Stimulated activated CD8-positive, alpha-beta memory T cell treated with anti-CD3 and anti-CD28 coated beads, Interleukin-12 subunit alpha, Interleukin-12 subunit beta, amount 100 ng/mL, for 1 hour (primary cell): ENCODE measurements at regions not wholly inside any gene's neighbourhood (a gene's known extent, or its start where the extent isn't known, plus 50 kb on each side); places are given as distances from the start of the nearest gene placed in this dataset.

ENCODE experiments used
- DNase-seq: peaks from one replicate; pipeline ENCODE4 v3.0.0-alpha.2; 2020; ENCODE audit warnings: low read depth

DNA sequence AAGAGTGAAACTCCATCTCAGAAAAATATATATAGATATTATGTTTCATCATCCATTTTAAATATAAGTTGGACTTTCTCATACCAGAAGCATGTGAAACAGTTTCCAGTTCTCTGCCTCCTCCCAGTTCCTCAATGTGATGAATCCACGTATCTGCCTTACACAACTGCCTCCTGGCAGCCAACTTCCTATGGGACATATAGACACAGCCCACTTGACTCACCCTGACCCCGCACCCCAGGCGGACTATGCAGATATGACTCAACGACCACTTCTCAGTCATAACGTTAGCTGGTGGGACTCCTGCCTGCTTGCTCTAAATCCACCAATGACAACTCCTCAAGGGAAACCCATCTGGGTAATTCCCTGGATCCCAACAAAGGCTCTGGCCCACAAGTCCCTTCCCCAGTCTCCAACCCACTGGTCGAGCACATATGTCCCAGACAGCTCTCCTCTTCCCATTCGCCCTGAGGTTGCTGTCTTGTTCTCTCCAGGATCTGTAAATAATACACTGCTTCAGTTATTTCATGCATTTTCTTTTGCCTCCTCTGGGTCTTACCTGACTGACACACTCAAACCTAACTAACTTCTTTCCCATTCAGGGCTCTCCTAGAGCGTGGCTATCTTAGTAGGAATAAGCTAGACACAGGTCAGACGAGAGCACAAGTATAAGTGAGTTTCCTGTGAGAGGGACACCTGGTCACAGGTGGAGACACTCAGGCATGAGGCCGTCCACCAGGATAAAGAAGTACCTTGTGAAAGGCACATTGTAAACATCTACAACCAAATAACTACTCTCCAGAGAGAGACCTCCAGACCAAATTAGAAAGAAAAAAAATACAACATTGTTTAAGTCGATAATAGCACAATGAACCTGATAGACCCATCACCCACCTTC lies 548.5 kb downstream of the CD83 start:
- DNase-seq: no peak

DNA sequence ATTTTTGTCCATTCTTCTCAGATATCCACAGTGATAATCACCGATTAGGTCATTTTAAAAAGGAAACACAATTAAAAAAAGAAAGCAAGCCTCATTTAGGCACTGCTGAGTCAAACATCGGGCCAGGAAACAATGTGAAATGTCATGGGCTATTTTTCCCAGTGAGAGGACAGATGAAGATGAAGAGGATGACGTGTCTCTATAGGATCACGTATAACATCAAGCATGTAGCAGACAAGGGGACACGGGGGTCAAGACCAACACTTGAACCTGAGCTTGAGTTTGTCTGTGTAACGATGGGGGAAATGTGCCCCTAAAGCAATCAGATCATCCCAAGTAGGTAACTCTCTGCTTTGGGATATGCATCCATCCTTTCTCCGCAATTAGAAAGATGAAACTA lies 553.2 kb downstream of the CD83 start:
- no peak for DNase-seq

DNA sequence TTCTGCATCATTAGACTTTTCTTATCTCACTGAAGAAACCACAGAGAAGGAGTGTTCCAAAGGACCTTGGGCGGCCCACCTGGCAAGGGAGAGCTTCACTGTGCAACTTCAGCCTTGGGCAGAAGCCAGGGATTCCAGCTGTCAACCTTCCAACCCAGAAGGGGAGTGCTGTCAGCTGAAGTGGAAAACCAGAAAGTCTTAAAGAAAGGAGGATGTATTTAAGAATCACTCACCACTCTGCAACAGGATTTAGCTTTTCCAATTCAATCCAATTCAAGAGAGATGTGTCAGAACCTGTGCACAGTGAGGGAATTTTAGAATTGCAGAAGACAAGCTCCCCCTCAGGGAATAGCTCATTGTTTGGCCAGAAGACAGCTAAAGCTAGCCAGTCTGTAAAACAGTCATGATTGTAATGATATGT lies 553.7 kb downstream of the CD83 start:
- no peak for DNase-seq

DNA sequence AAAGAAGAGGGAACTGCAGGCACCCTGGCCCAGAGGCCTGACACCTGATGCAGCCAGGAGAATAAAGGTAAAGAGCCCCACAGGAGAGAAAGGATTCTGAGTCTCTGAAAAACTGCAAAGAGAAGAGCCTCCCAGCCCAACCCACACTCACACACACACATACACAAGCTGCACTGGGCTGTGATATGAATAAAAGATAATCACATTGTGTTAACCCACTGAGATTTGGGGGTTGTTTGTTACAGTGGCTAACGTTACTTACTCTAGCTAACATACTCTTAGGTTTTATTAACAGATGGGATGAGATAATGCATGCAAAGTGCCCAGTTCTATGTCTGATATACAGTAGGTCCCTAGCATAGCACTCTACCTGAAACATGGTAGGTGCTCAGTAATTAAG lies 554.4 kb downstream of the CD83 start:
- DNase-seq: no peak

DNA sequence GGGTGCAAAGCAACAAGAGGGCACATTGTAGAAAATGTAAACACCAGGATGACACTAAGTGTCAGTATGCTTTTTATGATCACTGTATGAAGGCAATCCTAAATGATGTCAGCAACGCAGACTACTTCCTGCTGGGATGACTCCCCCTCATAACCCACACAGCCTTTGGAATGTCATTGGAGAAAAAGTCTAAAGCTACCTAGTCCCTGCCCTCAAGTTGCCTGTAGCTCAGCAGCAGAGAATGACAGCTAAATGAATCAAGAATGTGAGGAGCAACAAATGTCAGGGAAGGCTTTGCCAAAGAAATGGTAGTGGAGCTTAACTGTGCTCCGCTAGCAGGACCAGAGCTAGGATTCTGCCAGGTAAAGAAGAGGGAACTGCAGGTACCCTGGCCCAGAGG lies 555.6 kb downstream of the CD83 start:
- DNase-seq: no peak

DNA sequence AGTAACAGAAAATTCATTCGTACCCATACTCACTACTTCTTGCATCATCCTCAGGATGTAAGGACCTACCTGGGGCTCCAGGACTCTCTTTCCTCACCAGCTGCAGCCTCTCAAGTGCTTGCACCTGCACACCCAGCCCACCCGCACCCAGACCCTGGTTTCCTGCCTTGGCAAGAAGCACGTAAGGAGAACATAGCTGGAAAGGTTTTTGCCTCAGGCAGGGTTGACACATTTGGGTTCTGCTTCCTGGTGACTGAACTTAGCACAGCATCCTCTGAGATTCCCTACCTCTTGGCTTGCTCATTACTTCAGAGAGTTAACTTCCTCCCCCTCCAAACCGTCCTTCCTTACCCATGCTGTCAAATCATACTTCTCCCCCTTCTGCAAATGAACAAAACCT lies 556.9 kb downstream of the CD83 start:
- DNase-seq: no peak

DNA sequence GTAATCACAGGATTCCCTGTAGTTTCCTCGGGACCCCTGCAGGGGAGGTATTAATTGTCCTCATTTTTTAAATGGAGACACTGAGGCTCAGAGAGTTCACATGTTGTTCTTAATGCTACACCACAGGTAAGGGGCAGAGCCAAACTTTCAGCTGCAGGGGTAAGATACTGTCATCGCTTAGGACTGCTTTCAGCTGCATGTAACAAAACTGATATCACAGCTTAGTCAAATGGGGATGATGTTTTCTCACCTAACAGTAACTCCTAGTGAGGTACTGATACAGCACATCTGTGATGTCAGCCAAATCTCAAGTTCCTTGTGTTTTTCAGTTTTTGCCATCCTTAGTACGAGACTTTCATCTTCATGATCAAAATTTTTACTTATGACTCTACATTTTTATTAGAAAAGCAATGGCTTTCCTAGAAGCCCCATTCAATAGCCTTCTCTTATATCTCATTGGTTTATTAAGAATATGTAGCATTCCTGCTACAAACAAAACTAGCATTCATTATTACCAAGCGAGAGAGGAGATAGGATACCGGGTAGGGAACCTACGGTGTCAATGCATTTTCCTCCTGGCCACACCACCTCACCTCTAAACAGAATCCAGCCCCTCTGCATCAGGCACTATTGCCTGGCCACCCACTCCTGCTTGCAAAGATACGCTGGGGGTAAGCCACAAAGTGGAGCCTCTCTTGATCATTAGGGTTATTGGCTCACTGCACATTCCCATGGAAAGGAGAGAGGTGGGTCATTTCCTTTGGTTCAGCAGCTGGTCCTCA lies 557.5 kb downstream of the CD83 start:
- DNase-seq: no peak

DNA sequence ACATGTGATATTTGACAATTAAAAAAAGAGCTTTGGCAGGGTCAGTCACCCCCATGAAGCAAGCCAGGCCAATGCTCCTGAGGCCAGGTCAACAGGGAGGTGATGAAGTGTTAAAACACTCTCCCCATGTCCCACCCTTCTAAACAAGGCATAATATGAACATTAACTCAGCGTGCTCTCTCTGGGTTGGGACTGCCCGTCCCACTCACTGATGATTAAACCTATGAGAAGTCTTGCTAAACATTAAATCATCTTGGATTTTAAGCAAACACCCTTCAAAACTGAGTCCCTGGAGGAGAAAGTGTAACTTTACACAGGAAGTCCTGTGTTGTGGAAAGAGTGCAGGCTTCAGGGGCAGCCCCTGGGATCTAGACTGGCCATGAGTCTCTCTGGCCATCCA lies 558.5 kb downstream of the CD83 start:
- DNase-seq: no peak

DNA sequence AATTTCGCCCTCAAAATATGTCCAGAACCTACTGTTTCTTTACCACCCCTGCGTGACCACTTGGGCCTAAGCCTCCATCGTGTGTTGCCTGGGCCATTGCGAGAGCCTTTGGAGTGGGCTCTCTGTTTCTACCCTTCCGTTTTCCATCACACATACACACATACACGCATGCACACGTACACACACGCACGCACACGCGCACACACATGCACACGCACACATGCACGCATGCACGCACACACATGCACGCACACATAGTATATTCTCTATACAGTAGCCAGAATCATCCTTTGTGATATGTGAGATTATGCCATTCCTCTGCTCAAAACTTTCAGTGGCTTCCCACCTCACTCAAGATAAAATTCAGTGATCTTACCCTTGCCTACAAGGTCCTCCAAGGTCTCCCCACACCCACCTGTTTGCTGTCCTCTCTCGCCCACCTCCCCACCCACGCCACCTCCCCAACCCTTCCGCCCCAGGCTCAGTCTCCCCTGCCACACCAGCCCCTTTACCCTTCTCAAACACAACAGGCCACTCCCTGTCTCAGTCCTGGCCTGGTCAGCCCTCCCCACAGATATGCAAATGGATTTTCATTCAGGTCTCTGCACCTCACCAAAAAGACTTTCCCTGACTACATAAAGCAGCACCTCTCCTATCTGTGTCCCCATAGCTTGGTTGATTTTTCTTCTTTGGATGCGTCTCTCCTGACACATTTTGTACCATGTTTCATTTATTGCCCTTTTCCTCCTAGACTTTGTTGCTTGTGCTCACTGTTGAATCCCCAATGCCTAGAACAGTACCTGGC lies 559.6 kb downstream of the CD83 start:
- no peak for DNase-seq

DNA sequence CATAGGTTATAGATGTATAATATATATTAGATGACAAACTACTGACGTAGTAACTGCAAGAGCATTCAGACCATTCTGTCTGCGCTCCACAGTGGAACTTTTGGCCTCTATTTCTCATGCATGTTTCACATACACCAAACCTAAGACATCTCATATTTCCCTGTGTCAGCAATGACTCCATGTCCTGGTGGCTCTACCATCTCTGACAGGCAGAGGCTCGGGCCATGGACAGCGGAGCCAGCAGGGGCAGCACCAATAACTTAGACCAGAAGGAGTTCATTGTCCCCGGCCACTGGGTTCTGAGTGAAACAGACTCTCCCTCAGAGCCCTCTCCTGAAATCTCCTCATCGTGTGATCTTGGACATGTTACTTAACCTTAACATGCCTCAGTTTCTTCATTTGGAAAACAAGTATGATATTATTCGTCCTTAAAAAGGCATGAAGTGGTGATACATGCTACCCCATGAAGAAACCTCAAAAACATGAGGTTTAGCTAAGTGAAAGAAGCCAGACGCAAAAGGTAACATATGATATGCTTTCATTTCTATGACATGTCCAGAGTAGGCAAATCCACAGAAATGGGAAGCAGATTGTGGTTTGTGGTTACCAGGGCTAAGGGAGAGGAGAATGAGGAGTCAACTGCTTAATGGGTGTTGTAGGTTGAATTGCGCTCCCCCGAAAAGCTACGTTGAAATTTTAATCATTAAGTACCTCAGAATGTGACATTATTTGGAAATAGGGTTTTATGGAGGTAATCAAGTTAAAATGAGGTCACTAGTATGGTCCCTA lies 564.0 kb upstream of the JARID2 start:
- DNase-seq: no peak

DNA sequence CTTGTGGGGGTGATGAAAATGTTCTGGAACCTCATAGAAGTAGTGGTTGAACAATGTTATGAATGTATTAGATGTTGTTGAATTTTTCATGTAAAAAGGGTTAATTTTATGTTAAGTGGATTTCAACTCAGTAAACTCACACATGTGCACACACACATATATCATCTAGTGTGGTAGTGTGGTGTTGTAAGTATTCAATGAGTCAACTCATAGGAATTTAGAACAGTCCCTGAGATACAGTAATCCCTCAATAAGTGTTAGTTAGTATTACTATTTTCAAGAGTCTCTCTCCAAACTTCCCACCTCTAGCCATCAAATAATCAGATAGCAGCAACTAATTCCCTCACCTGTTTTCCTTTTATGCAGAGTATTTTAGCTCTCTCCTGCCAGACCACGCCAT lies 563.1 kb upstream of the JARID2 start:
- DNase-seq: no peak

DNA sequence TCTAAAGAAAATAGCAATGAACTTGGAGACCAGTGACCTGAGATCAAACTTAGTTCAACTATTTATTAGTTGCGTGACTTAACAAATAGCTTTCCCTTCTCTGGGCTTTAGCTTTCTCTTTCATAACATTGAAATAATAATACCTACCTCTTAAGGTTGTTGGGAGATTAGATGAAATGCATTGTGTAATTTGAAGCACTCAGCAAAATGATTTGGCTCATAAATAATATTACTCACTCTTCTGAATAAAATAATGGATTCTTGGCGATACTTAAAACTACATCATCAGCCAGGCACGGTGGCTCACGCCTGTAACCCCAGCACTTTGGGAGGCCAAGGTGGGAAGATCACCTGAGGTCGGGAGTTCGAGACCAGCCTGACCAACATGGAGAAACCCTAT lies 556.2 kb upstream of the JARID2 start:
- no peak for DNase-seq

DNA sequence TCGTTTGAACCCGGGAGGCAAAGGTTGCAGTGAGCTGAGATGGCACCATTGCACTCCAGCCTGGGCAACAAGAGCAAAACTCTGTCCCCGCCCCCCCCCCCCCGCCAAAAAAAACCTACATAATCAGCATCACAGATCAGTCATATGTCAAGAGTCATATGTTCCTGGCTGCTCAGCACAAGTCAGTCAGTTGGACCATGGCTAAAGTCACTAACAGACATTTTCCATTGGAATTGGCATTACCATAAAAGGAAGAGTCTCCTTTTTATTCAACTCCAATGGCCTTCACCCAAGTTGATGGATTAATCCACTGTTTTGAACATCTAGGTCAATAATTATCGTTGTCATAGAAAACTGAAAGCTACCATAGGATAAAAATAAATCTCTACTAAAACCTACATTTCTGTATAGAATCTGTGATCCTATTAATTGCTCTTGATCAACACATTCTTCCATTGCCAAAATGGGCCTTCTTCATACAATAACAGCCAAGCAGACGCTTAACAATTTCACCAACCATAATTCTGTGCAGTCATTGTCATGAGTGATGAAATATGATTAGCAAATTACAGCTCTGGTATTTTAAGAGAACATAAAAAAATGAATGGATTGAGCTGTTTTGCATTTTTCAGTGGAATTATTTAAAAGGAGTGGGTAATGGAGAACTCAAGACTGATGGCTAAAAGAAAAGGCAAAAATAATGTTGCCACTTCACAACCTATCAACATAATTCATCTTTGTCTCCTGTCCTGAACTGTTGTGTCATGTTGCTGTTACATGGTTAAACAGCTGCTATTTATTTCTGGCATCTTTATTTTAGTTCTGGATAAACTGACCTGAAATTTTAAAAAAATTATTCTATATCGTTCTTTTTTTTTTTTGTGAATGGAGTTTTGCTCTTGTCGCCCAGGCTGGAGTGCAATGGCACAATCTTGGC lies 555.5 kb upstream of the JARID2 start:
- no peak for DNase-seq

DNA sequence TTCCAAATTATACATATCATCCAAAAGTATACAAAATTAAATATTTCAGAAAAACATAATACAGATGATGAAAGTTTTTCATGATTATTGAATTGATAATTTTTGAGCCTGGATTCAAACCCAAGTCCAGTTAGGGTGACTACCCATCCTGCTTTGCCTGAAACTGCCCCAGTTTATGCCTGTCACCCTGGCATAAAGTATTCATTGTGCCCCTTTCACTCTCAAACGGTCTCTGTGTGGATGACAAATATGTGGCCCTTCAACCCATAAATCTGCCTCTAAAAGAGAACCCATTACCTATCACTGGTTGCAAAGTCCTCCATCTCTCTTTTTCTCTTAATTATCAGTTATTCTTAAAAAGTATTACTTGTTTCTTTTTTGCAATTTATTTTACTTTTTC lies 553.7 kb upstream of the JARID2 start:
- DNase-seq: no peak

DNA sequence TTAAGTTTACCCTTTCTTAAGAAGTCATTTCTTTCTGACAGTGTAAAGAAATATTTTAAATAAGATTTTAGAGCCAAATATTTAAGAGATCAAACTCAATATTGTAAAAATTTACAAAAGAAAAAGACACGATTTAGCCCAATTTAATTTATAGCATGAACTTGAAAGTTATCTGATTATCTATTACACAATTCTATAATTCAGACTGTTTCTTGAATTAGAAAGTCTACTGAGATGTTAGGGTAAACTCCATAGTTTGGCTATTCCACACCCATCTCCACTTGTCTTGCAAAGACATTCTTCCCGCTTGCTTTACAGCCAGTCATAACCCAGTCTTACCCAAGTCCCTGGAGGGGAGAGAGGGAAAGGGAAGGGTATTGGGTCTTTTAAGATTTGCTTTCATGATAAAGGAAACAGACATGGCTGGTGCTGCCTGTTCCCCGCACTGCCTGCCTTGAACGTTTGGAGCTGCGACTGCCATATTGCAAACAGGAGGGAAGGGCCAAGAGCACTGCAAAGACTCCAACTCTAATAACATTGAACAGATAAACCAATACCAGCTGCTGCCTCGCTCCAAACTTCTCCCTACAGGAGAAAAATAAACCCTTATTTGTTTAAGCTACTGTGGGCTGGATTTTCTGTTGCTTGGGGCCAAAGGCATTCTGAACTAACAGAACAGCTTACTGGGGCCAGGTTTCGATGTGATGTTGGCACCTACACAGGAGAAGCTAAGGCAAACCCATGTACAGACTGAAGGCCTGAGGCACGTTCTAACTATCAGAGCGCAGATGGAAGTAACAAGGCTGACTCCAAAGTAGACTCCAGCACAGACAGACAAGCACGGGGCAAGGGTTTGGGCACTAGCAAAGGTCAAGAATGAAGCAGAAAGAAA lies 552.3 kb upstream of the JARID2 start:
- DNase-seq: no peak

DNA sequence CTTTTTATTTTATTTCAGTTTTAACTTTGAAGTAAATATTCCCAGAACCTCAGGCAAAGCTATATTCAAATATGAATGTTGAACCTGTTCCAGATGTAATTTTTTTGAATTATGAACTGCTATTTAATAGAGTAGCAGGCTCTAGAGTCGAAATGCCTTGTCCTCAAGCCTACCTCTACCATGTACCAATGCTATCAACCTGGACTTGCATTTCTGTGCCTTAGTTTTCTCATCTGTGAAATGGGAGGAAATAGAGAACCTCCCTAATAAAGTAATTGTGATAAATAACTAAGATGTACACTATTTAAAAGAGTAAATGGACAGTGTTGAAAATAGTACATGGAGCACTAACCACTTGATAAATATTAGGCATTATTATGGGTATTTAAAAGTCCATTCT lies 551.6 kb upstream of the JARID2 start:
- no peak for DNase-seq

DNA sequence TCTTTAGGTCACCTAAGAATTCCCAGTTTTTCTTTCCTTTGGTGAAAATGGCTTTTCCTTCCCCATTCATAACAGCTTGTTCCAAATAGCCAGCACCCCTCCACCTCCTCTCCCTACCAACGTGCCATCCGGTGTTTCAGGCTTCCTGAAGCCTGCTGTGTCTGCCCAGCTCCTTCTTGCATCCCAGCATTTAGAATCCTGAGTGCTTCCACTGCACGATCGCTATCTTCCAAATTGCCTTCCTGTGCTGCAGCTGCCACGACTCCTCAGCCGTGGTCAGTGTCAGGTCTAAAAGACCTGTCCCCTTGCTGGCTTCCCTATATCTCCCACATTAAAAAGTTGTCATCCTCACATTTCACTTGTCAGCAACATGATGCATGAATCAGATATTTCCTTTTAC lies 550.3 kb upstream of the JARID2 start:
- no peak for DNase-seq

DNA sequence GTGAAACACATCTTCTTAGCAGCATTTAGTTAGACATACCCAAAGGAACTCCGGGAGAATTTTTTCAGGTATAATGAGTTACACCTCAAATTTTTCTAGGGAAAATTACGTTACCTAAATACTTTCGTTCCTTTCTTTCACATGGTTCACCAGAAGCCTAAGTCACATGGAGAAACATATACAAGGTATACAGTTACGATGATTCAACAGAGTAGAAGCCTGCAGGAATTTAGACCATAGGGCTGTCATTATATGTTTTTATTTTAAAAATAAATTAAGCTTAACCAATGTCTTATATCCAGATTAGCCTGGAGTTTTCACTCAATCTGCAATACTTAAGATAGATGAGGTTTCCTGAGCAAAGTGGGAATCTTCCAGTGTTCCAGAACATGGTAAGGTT lies 549.5 kb upstream of the JARID2 start:
- no peak for DNase-seq

DNA sequence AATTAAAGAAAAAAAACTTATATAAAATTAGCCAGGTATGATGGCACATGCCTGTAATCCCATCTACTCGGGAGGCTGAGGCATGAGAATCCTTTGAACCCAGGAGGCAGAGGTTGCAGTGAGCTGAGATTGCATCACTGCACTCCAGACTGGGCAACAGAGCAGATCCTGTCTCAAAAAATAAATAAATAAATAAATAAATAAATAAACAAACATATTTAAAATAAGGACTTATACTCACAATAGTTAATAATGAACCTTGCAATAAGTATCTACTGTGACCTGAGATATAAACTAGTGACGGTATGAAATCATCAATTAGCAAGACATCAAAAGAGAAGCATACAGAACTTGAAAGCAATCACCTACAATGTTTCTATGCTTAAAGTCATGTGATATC lies 548.4 kb upstream of the JARID2 start:
- DNase-seq: no peak
